A549 (cell line): ENCODE measurements at regions not wholly inside any gene's neighbourhood (a gene's known extent, or its start where the extent isn't known, plus 50 kb on each side); places are given as distances from the start of the nearest gene placed in this dataset.

ENCODE experiments used
- ATAC-seq, 2 experiments: fragments of 200-7000 bp in 1 of 2; fragments of >200 bp in 1 of 2; cut with Nextera tagmentation in 1 of 2; cut with Tn5 transposase in 1 of 2; 3 replicates each; pipeline versions ENCODE4 v1.8.0 to v1.9.1; 2018 to 2020; ENCODE audit warnings: mild to moderate bottlenecking in 1 of 2, moderate library complexity in 1 of 2
- CTCF ChIA-PET: fragments of 300-600 bp; sonication (Branson Sonifier 250); formaldehyde crosslinking; extraction: SDS; loops from one replicate; lab custom pipeline; 2021; ENCODE audit warnings: antibody characterized with exemption, inconsistent platforms; lab: Yijun Ruan, JAX
- POLR2A ChIA-PET: fragments of 350-600 bp; formaldehyde crosslinking; extraction: SDS; loops from one replicate; lab custom pipeline; 2021; ENCODE audit warnings: antibody characterized with exemption, inconsistent platforms; lab: Yijun Ruan, JAX
- DNase-seq, 2 experiments: peaks; one replicate each; pipeline versions ENCODE4 v3.0.0 to v3.0.0-alpha.2; 2011 to 2016; ENCODE audit warnings: low read depth in 1 of 2, low spot score in 1 of 2
- FAIRE-seq: peaks from 2 replicates; lab custom pipeline; 2011; peaks lifted over from hg19 to GRCh38; lab: Jason Lieb, UNC
- H3K27ac ChIP-seq, 2 experiments: fragments of >200 bp; sonication (Bioruptor Twin); formaldehyde crosslinking; 3 replicates each; pipeline ENCODE4 v1.5.1; 2016 to 2017
- H3K4me1 ChIP-seq: fragments of >200 bp; sonication (Bioruptor Twin); formaldehyde crosslinking; 3 replicates; pipeline ENCODE4 v1.6.1; 2016
- H3K4me2 ChIP-seq: fragments of >200 bp; sonication (Bioruptor Twin); formaldehyde crosslinking; 3 replicates; pipeline ENCODE4 v1.6.1; 2016
- H3K4me3 ChIP-seq: fragments of >200 bp; sonication (Bioruptor Twin); formaldehyde crosslinking; 3 replicates; pipeline ENCODE4 v1.5.1; 2016
- H3K9me3 ChIP-seq: fragments of >200 bp; sonication (Bioruptor Twin); formaldehyde crosslinking; 3 replicates; pipeline ENCODE4 v1.6.1; 2016
- BCL3 ChIP-seq: fragments of >200 bp; sonication (Bioruptor Twin); formaldehyde crosslinking; IDR thresholded peaks from 3 replicates; pipeline ENCODE4 v1.6.1; 2016
- E2F6 ChIP-seq: IDR thresholded peaks from 2 replicates; pipeline ENCODE4 v1.6.1; 2012; ENCODE audit warnings: low read depth, borderline replicate concordance
- FOSB ChIP-seq: fragments of 250-450 bp; sonication (Bioruptor Pico); IDR thresholded peaks from 2 replicates; pipeline ENCODE4 v1.5.0; 2020; ENCODE audit warnings: mild to moderate bottlenecking, moderate library complexity
- HOXB13 ChIP-seq: fragments of 250-450 bp; sonication (Bioruptor Pico); IDR thresholded peaks from 2 replicates; pipeline ENCODE4 v1.5.0; 2020; ENCODE audit warnings: low read depth, mild to moderate bottlenecking, moderate library complexity
- MAFK ChIP-seq: fragments of 450-650 bp; IDR thresholded peaks from 2 replicates; pipeline ENCODE4 v1.6.1; 2014; ENCODE audit not compliant: partially characterized antibody
- NR3C1 ChIP-seq: fragments of >200 bp; sonication (Bioruptor Twin); formaldehyde crosslinking; IDR thresholded peaks from 3 replicates; pipeline ENCODE4 v1.6.1; 2017
- POLR2AphosphoS2 ChIP-seq: conservative IDR thresholded peaks from 2 replicates; pipeline ENCODE4 v1.6.1; 2012; ENCODE audit warnings: low read length, improper control_type of control experiment, inconsistent platforms
- RAD21 ChIP-seq, 2 experiments: fragments of >200 bp in 1 of 2; sonication (Bioruptor Twin) in 1 of 2; formaldehyde crosslinking in 1 of 2; IDR thresholded peaks in 1 of 2; conservative IDR thresholded peaks in 1 of 2; 2 replicates in 1 of 2; 3 replicates in 1 of 2; pipeline ENCODE4 v1.6.1; 2012 to 2018; ENCODE audit warnings: inconsistent platforms in 1 of 2
- RCOR1 ChIP-seq: fragments of 150-350 bp; IDR thresholded peaks from 2 replicates; pipeline ENCODE4 v1.6.1; 2014; ENCODE audit warnings: antibody characterized with exemption, low read length, low read depth
- TFCP2L1 ChIP-seq: fragments of 250-450 bp; sonication (Bioruptor Pico); IDR thresholded peaks from 2 replicates; pipeline ENCODE4 v1.5.0; 2021; ENCODE audit warnings: mild to moderate bottlenecking
- USF2 ChIP-seq: fragments of 450-650 bp; IDR thresholded peaks from 2 replicates; pipeline ENCODE4 v1.6.1; 2014; ENCODE audit warnings: antibody characterized with exemption
- WGBS: methylation state at CpG from one replicate; pipeline ENCODE4 v1.1.6; 2017; ENCODE audit errors: missing lambda C conversion rate; 5-methylcytosine and 5-hydroxymethylcytosine counted together
- TF ChIP-seq, protein P1 (sequence below): fragments of 150-350 bp; IDR thresholded peaks from 2 replicates; pipeline ENCODE4 v1.6.1; 2014; ENCODE audit warnings: low read depth, mild to moderate bottlenecking, low read length
- TF ChIP-seq, protein P2 (sequence below): IDR thresholded peaks from 2 replicates; pipeline ENCODE4 v1.6.1; 2012
- TF ChIP-seq, protein P3 (sequence below): fragments of >200 bp; sonication (Bioruptor Twin); formaldehyde crosslinking; IDR thresholded peaks from 3 replicates; pipeline ENCODE4 v1.5.1; 2016
- TF ChIP-seq, protein P4 (sequence below): fragments of 200-600 bp; sonication (generic); IDR thresholded peaks from 2 replicates; pipeline ENCODE4 v1.6.1; 2016; ENCODE audit warnings: antibody characterized with exemption, mild to moderate bottlenecking, moderate library complexity

GRCh38 chr3:156005736-156006135 is 114.6 kb upstream of the KCNAB1 start:
- FAIRE-seq, result no peak
- CTCF ChIA-PET, result no interaction called here
- POLR2A ChIA-PET, result no interaction called here
- ATAC-seq, result no peak
- Histone ChIP-seq H3K27ac (no peak overlapping the region), H3K4me2 (no peak overlapping the region), H3K4me3 (no peak overlapping the region), H3K9me3 (no peaks in the 10 kb centered on the region), H3K4me1 (no peaks in the 10 kb centered on the region)
- no peak for DNase-seq
- WGBS, result 48% methylated on average over 3 of the region's 3 CpGs
- TF ChIP-seq, protein P1, sequence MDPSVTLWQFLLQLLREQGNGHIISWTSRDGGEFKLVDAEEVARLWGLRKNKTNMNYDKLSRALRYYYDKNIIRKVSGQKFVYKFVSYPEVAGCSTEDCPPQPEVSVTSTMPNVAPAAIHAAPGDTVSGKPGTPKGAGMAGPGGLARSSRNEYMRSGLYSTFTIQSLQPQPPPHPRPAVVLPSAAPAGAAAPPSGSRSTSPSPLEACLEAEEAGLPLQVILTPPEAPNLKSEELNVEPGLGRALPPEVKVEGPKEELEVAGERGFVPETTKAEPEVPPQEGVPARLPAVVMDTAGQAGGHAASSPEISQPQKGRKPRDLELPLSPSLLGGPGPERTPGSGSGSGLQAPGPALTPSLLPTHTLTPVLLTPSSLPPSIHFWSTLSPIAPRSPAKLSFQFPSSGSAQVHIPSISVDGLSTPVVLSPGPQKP, result no peak
- TF ChIP-seq, protein P2, sequence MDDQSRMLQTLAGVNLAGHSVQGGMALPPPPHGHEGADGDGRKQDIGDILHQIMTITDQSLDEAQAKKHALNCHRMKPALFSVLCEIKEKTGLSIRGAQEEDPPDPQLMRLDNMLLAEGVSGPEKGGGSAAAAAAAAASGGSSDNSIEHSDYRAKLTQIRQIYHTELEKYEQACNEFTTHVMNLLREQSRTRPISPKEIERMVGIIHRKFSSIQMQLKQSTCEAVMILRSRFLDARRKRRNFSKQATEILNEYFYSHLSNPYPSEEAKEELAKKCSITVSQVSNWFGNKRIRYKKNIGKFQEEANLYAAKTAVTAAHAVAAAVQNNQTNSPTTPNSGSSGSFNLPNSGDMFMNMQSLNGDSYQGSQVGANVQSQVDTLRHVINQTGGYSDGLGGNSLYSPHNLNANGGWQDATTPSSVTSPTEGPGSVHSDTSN, result no peak
- TF ChIP-seq, protein P3, sequence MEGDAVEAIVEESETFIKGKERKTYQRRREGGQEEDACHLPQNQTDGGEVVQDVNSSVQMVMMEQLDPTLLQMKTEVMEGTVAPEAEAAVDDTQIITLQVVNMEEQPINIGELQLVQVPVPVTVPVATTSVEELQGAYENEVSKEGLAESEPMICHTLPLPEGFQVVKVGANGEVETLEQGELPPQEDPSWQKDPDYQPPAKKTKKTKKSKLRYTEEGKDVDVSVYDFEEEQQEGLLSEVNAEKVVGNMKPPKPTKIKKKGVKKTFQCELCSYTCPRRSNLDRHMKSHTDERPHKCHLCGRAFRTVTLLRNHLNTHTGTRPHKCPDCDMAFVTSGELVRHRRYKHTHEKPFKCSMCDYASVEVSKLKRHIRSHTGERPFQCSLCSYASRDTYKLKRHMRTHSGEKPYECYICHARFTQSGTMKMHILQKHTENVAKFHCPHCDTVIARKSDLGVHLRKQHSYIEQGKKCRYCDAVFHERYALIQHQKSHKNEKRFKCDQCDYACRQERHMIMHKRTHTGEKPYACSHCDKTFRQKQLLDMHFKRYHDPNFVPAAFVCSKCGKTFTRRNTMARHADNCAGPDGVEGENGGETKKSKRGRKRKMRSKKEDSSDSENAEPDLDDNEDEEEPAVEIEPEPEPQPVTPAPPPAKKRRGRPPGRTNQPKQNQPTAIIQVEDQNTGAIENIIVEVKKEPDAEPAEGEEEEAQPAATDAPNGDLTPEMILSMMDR, result no peak
- no peak for TF ChIP-seq RCOR1
- no peak for TF ChIP-seq POLR2AphosphoS2
- no peak for TF ChIP-seq E2F6
- TF ChIP-seq, protein P4, sequence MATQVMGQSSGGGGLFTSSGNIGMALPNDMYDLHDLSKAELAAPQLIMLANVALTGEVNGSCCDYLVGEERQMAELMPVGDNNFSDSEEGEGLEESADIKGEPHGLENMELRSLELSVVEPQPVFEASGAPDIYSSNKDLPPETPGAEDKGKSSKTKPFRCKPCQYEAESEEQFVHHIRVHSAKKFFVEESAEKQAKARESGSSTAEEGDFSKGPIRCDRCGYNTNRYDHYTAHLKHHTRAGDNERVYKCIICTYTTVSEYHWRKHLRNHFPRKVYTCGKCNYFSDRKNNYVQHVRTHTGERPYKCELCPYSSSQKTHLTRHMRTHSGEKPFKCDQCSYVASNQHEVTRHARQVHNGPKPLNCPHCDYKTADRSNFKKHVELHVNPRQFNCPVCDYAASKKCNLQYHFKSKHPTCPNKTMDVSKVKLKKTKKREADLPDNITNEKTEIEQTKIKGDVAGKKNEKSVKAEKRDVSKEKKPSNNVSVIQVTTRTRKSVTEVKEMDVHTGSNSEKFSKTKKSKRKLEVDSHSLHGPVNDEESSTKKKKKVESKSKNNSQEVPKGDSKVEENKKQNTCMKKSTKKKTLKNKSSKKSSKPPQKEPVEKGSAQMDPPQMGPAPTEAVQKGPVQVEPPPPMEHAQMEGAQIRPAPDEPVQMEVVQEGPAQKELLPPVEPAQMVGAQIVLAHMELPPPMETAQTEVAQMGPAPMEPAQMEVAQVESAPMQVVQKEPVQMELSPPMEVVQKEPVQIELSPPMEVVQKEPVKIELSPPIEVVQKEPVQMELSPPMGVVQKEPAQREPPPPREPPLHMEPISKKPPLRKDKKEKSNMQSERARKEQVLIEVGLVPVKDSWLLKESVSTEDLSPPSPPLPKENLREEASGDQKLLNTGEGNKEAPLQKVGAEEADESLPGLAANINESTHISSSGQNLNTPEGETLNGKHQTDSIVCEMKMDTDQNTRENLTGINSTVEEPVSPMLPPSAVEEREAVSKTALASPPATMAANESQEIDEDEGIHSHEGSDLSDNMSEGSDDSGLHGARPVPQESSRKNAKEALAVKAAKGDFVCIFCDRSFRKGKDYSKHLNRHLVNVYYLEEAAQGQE, result no peak
- no peak for TF ChIP-seq HOXB13 (CRISPR knock-in tag)
- no peak for TF ChIP-seq BCL3
- TF ChIP-seq, all 56 proteins: peak for 0

- POLR2A ChIA-PET, result no interaction called here
- ATAC-seq (peak; percentile 73 to 81), FAIRE-seq (no peak), DNase-seq (peak; percentile 33 to 55)
- Histone ChIP-seq H3K4me3 (no peak overlapping the region), H3K4me2 (no peak overlapping the region), H3K9me3 (no peaks in the 10 kb centered on the region), H3K27ac (no peak overlapping the region), H3K4me1 (no peaks in the 10 kb centered on the region)
- CTCF ChIA-PET, result interaction anchor here (0.5 to 2.0 kb wide), 16 partner anchors 8 to 1149 kb away, joined by 3 to 11 read pairs (median 4); partner anchors contain the start of genes CCNL1 and SSR3
- 6% methylated on average over 3 of the region's 3 CpGs for WGBS
- TF ChIP-seq, protein P1, result no peak
- peak; percentile 57 to 69 for TF ChIP-seq RAD21 (conservative IDR thresholded peaks at IDR 0.05 in 1 of 2, IDR thresholded peaks at IDR 0.05 in 1 of 2)
- TF ChIP-seq NR3C1, result no peak
- TF ChIP-seq USF2, result no peak
- TF ChIP-seq, protein P3, result peak; percentile 47
- no peak for TF ChIP-seq MAFK
- no peak for TF ChIP-seq TFCP2L1 (CRISPR knock-in tag)
- TF ChIP-seq, protein P4, result no peak
- no peak for TF ChIP-seq FOSB (CRISPR knock-in tag)
Observed at GRCh38 chr3:156010829-156011228, 109.5 kb upstream of the KCNAB1 start.
